H9 (cell line): ENCODE measurements at regions not wholly inside any gene's neighbourhood (a gene's known extent, or its start where the extent isn't known, plus 50 kb on each side); places are given as distances from the start of the nearest gene placed in this dataset.

Experiments
- DNase-seq: peaks from one replicate; pipeline ENCODE4 v3.0.0-alpha.2; 2017
- H2AFZ ChIP-seq: one replicate; pipeline ENCODE4 v1.6.1; 2013; ENCODE audit warnings: mild to moderate bottlenecking, low read length, control low read depth, moderate library complexity
- H2AK5ac ChIP-seq: 2 replicates; pipeline ENCODE4 v1.6.1; 2013; ENCODE audit warnings: low read length, control low read depth, mixed read lengths; ENCODE audit not compliant: insufficient read length
- H2BK120ac ChIP-seq: one replicate; pipeline ENCODE4 v1.6.1; 2013; ENCODE audit warnings: low read depth, mild to moderate bottlenecking, low read length, control low read depth, inconsistent platforms; ENCODE audit not compliant: poor library complexity, severe bottlenecking
- H2BK12ac ChIP-seq: 2 replicates; pipeline ENCODE4 v1.6.1; 2013; ENCODE audit warnings: low read length, control low read depth, mixed read lengths, low read depth; ENCODE audit not compliant: insufficient read length
- H2BK15ac ChIP-seq: 2 replicates; pipeline ENCODE4 v1.6.1; 2013; ENCODE audit warnings: low read depth, low read length, control low read depth
- H2BK20ac ChIP-seq: one replicate; pipeline ENCODE4 v1.6.1; 2013; ENCODE audit warnings: low read depth, mild to moderate bottlenecking, low read length, control low read depth, inconsistent platforms; ENCODE audit not compliant: poor library complexity, severe bottlenecking
- H2BK5ac ChIP-seq: 2 replicates; pipeline ENCODE4 v1.6.1; 2013; ENCODE audit warnings: low read length, control low read depth, mixed read lengths; ENCODE audit not compliant: insufficient read length
- H3K14ac ChIP-seq: 2 replicates; pipeline ENCODE4 v1.6.1; 2013; ENCODE audit warnings: low read length, control low read depth; ENCODE audit not compliant: insufficient read depth
- H3K18ac ChIP-seq: 2 replicates; pipeline ENCODE4 v1.6.1; 2013; ENCODE audit warnings: low read depth, mild to moderate bottlenecking, mixed read lengths, low read length, control low read depth; ENCODE audit not compliant: insufficient read length
- H3K23ac ChIP-seq: 2 replicates; pipeline ENCODE4 v1.6.1; 2013; ENCODE audit warnings: low read length, control low read depth, mixed read lengths, low read depth; ENCODE audit not compliant: insufficient read length
- H3K23me2 ChIP-seq: 2 replicates; pipeline ENCODE4 v1.6.1; 2013; ENCODE audit warnings: low read depth, mild to moderate bottlenecking, mixed read lengths, low read length, control low read depth; ENCODE audit not compliant: insufficient read length, poor library complexity, severe bottlenecking
- H3K27ac ChIP-seq: 2 replicates; pipeline ENCODE4 v1.5.1; 2013; ENCODE audit warnings: low read length, control low read depth, mixed read lengths, low read depth; ENCODE audit not compliant: insufficient read length
- H3K27me3 ChIP-seq: 2 replicates; pipeline ENCODE4 v1.6.1; 2013; ENCODE audit warnings: low read length, control low read depth, inconsistent platforms; ENCODE audit not compliant: insufficient read depth
- H3K4ac ChIP-seq: 2 replicates; pipeline ENCODE4 v1.6.1; 2013; ENCODE audit warnings: low read depth, mild to moderate bottlenecking, control low read depth, inconsistent platforms, low read length, moderate library complexity
- H3K4me1 ChIP-seq: 2 replicates; pipeline ENCODE4 v1.6.1; 2013; ENCODE audit warnings: low read length, control low read depth, inconsistent platforms; ENCODE audit not compliant: insufficient read depth
- H3K4me2 ChIP-seq: 2 replicates; pipeline ENCODE4 v1.6.1; 2013; ENCODE audit warnings: low read length, control low read depth, mixed read lengths; ENCODE audit not compliant: insufficient read length, insufficient read depth
- H3K56ac ChIP-seq: 2 replicates; pipeline ENCODE4 v1.6.1; 2013; ENCODE audit warnings: low read depth, mild to moderate bottlenecking, mixed read lengths, low read length, control low read depth; ENCODE audit not compliant: insufficient read length
- H3K79me1 ChIP-seq: 2 replicates; pipeline ENCODE4 v1.6.1; 2013; ENCODE audit warnings: low read depth, mild to moderate bottlenecking, moderate library complexity, low read length, control low read depth, inconsistent platforms; ENCODE audit not compliant: insufficient read depth, poor library complexity, severe bottlenecking
- H3K79me2 ChIP-seq: 2 replicates; pipeline ENCODE4 v1.6.1; 2013; ENCODE audit warnings: low read length, control low read depth, inconsistent platforms; ENCODE audit not compliant: insufficient read depth
- H3K9ac ChIP-seq: 2 replicates; pipeline ENCODE4 v1.6.1; 2013; ENCODE audit warnings: low read length, control low read depth, mixed read lengths; ENCODE audit not compliant: insufficient read length; ENCODE audit errors: extremely low read depth
- H3K9me3 ChIP-seq: one replicate; pipeline ENCODE4 v1.6.1; 2013; ENCODE audit warnings: low read depth, low read length, inconsistent platforms; ENCODE audit not compliant: control insufficient read depth
- H3T11ph ChIP-seq: one replicate; pipeline ENCODE4 v1.6.1; 2013; ENCODE audit warnings: mild to moderate bottlenecking, low read length, control low read depth, inconsistent platforms
- H4K20me1 ChIP-seq: one replicate; pipeline ENCODE4 v1.6.1; 2013; ENCODE audit not compliant: control insufficient read depth, insufficient read length, insufficient read depth
- H4K5ac ChIP-seq: 2 replicates; pipeline ENCODE4 v1.6.1; 2013; ENCODE audit warnings: low read depth, mild to moderate bottlenecking, mixed read lengths, low read length, control low read depth; ENCODE audit not compliant: insufficient read length
- H4K8ac ChIP-seq: replicated peaks from 2 replicates; pipeline ENCODE4 v1.6.1; 2013; ENCODE audit warnings: low read length, control low read depth, mixed read lengths, low read depth; ENCODE audit not compliant: insufficient read length
- H4K91ac ChIP-seq: 2 replicates; pipeline ENCODE4 v1.6.1; 2013; ENCODE audit warnings: low read depth, mild to moderate bottlenecking, moderate library complexity, mixed read lengths, low read length, control low read depth; ENCODE audit not compliant: insufficient read length
- H3K27ac Mint-ChIP-seq, 3 experiments: 2 replicates in 2 of 3; 3 replicates in 1 of 3; pipeline ENCODE4 v1.8.0; 2020 to 2021; ENCODE audit warnings: mixed read lengths in 3 of 3, mild to moderate bottlenecking in 1 of 3, moderate library complexity in 1 of 3
- H3K27me3 Mint-ChIP-seq: 2 replicates; pipeline ENCODE4 v1.8.0; 2021; ENCODE audit warnings: low read depth, mild to moderate bottlenecking, moderate library complexity, mixed read lengths
- H3K36me3 Mint-ChIP-seq, 3 experiments: 2 replicates in 2 of 3; 3 replicates in 1 of 3; pipeline ENCODE4 v1.8.0; 2020 to 2021; ENCODE audit warnings: low read depth in 3 of 3, mixed read lengths in 3 of 3; ENCODE audit not compliant: insufficient read depth in 1 of 3
- H3K4me1 Mint-ChIP-seq, 2 experiments: 2 replicates each; pipeline ENCODE4 v1.8.0; 2020; ENCODE audit warnings: mixed read lengths in 2 of 2
- H3K4me3 Mint-ChIP-seq, 2 experiments: 2 replicates in 1 of 2; 3 replicates in 1 of 2; pipeline ENCODE4 v1.8.0; 2020 to 2021; ENCODE audit warnings: mild to moderate bottlenecking in 2 of 2, mixed read lengths in 2 of 2, moderate library complexity in 1 of 2
- H3K9me3 Mint-ChIP-seq, 2 experiments: 2 replicates in 1 of 2; 3 replicates in 1 of 2; pipeline ENCODE4 v1.8.0; 2020; ENCODE audit warnings: mild to moderate bottlenecking in 2 of 2, mixed read lengths in 2 of 2, moderate library complexity in 1 of 2
- WGBS: extraction: QIAGEN DNeasy Blood & Tissue Kit; methylation state at CpG from one replicate; pipeline ENCODE4 v1.1.7; 2013; ENCODE audit warnings: missing lambda C conversion rate, low lambda C conversion rate, mixed read lengths; ENCODE audit not compliant: insufficient read length; ENCODE audit errors: extremely low coverage; 5-methylcytosine and 5-hydroxymethylcytosine counted together
- TF ChIP-seq, protein P1 (sequence below): fragments of 200-600 bp; sonication (generic); conservative IDR thresholded peaks from 3 replicates; pipeline ENCODE4 v1.8.0; 2021; ENCODE audit warnings: antibody characterized with exemption, mild to moderate bottlenecking

DNA sequence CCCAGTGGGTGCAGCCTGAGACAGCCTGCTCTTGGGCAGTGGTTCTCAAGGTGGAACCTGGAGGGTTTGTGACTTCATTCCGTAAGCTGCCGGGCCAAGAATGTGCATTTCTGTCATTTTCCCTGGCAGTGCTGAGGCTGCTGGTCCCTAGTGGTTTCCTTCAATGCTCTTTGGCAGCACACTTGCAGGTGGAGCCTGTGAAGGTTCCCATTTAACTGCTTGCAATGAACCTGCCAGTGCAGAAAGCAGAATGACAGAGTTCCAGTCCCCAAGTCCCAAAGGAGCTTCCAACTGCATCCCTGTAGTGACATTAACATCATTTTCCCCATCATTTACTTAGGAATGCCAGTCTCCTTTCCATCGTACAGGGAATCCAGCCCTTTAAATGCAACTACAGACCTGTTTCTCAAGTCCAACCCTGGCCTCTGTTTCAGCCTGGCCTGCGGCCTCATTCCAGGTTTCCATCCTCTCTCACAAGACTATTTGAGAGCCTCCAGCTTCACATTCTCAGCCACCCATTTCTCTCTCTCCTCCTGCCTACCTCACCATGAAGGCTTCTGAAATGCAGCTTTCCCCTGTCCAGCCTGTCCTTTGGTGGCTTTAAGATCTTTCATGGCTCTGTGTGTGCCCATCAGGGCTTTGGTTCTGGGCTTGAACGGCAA, 149.7 kb upstream of the GGTLC1 start:
- Histone ChIP-seq H4K8ac (no peak overlapping the region), H3K4me1 (no peaks in the 10 kb centered on the region), H3K14ac (no peak overlapping the region), H3K4me2 (no peak overlapping the region), H3K56ac (no peak overlapping the region), H3K27ac (no peak overlapping the region), H2BK5ac (no peak overlapping the region), H2BK120ac (no peak overlapping the region), H2BK20ac (no peak overlapping the region), H3K23me2 (no peaks in the 10 kb centered on the region), H4K20me1 (no peaks in the 10 kb centered on the region), H3K79me2 (no peaks in the 10 kb centered on the region), H2AFZ (no peak overlapping the region), H3T11ph (no peak overlapping the region), H3K18ac (no peak overlapping the region), H3K9ac (no peak overlapping the region), H3K79me1 (no peaks in the 10 kb centered on the region), H3K23ac (no peak overlapping the region), H2BK15ac (no peak overlapping the region), H2AK5ac (no peak overlapping the region), H4K5ac (no peak overlapping the region), H2BK12ac (no peak overlapping the region), H4K91ac (no peak overlapping the region), H3K27me3 (no peaks in the 10 kb centered on the region; the same call in 1 of the 2 replicates), H3K4ac (no peak overlapping the region), H3K9me3 (no peaks in the 10 kb centered on the region)
- WGBS = no CpG with 5 or more reads among the region's 5 CpGs
- H3K27me3 Mint-ChIP-seq = peaks cover 1% of the 10 kb centered on the region; the same call in 1 of the 2 replicates
- DNase-seq = no peak
- H3K9me3 Mint-ChIP-seq = peaks cover 6 to 12% of the 10 kb centered on the region in 2 experiments; a peak in 4 of 5 replicates
- H3K36me3 Mint-ChIP-seq = peaks cover 0 to 11% (median 2%) of the 10 kb centered on the region in 3 experiments; a peak in 5 of 7 replicates
- no peak overlapping the region for H3K27ac Mint-ChIP-seq
- no peak overlapping the region for H3K4me3 Mint-ChIP-seq
- TF ChIP-seq, protein P1, sequence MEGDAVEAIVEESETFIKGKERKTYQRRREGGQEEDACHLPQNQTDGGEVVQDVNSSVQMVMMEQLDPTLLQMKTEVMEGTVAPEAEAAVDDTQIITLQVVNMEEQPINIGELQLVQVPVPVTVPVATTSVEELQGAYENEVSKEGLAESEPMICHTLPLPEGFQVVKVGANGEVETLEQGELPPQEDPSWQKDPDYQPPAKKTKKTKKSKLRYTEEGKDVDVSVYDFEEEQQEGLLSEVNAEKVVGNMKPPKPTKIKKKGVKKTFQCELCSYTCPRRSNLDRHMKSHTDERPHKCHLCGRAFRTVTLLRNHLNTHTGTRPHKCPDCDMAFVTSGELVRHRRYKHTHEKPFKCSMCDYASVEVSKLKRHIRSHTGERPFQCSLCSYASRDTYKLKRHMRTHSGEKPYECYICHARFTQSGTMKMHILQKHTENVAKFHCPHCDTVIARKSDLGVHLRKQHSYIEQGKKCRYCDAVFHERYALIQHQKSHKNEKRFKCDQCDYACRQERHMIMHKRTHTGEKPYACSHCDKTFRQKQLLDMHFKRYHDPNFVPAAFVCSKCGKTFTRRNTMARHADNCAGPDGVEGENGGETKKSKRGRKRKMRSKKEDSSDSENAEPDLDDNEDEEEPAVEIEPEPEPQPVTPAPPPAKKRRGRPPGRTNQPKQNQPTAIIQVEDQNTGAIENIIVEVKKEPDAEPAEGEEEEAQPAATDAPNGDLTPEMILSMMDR = no peak
- peaks cover 6 to 11% of the 10 kb centered on the region in 2 experiments for H3K4me1 Mint-ChIP-seq
